ENCODE measurements at regions not wholly inside any gene's neighbourhood (a gene's known extent, or its start where the extent isn't known, plus 50 kb on each side); places are given as distances from the start of the nearest gene placed in this dataset.

DNA sequence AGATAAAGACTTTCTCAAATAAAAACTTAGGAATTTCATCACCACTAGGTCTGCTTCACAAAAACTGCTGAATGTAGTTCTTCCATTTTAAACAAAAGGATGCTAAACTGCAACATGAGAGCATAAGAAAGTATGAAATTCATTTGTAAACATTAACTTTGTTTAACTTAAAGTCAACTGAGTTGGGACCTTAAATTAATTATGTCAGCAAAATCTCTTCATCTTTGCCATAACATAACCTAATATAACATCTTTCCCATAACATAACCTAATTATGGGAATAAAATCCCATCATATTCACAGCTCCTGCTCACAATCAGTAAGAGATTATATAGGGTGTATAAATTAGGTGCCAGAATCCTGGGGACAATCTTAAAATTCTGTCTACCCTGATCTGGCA lies 78.8 kb upstream of the PCSK5 start:
- TF ChIP-seq, protein P1, sequence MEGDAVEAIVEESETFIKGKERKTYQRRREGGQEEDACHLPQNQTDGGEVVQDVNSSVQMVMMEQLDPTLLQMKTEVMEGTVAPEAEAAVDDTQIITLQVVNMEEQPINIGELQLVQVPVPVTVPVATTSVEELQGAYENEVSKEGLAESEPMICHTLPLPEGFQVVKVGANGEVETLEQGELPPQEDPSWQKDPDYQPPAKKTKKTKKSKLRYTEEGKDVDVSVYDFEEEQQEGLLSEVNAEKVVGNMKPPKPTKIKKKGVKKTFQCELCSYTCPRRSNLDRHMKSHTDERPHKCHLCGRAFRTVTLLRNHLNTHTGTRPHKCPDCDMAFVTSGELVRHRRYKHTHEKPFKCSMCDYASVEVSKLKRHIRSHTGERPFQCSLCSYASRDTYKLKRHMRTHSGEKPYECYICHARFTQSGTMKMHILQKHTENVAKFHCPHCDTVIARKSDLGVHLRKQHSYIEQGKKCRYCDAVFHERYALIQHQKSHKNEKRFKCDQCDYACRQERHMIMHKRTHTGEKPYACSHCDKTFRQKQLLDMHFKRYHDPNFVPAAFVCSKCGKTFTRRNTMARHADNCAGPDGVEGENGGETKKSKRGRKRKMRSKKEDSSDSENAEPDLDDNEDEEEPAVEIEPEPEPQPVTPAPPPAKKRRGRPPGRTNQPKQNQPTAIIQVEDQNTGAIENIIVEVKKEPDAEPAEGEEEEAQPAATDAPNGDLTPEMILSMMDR (IDR thresholded peaks at IDR 0.05): no peak
- no peak for TF ChIP-seq POLR2A (IDR thresholded peaks at IDR 0.05)
